AG04450 (cell line): ENCODE measurements at regions not wholly inside any gene's neighbourhood (a gene's known extent, or its start where the extent isn't known, plus 50 kb on each side); places are given as distances from the start of the nearest gene placed in this dataset.

Experiments
- CTCF ChIA-PET: fragments of 300-600, 350-600 bp; formaldehyde crosslinking; extraction: SDS; loops from one replicate; lab custom pipeline; 2022; ENCODE audit warnings: antibody characterized with exemption, inconsistent platforms; lab: Charles Lee
- POLR2A ChIA-PET: fragments of 350-600 bp; formaldehyde crosslinking; extraction: SDS; loops from one replicate; lab custom pipeline; 2021; ENCODE audit warnings: antibody characterized with exemption, inconsistent platforms; lab: Yijun Ruan, JAX
- DNase-seq: peaks from one replicate; pipeline ENCODE4 v3.0.0-alpha.2; 2011; ENCODE audit warnings: low read depth, low spot score
- H3K27ac ChIP-seq: one replicate; pipeline ENCODE4 v1.5.1; 2012; ENCODE audit warnings: low read depth, low read length, control low read depth
- H3K27me3 ChIP-seq: one replicate; pipeline ENCODE4 v1.6.0; 2012; ENCODE audit warnings: low read length; ENCODE audit not compliant: control insufficient read depth, insufficient read depth
- H3K4me3 ChIP-seq: 2 replicates; pipeline ENCODE4 v1.5.1; 2011; ENCODE audit warnings: mild to moderate bottlenecking, low read depth, low read length, control low read depth
- H3K9me3 ChIP-seq: 2 replicates; pipeline ENCODE4 v1.5.1; 2012; ENCODE audit warnings: low read length; ENCODE audit not compliant: control insufficient read depth, insufficient read depth
- CTCF ChIP-seq: IDR thresholded peaks from 2 replicates; pipeline ENCODE4 v1.5.1; 2011; ENCODE audit warnings: low read depth, low read length, control low read depth, inconsistent platforms

DNA sequence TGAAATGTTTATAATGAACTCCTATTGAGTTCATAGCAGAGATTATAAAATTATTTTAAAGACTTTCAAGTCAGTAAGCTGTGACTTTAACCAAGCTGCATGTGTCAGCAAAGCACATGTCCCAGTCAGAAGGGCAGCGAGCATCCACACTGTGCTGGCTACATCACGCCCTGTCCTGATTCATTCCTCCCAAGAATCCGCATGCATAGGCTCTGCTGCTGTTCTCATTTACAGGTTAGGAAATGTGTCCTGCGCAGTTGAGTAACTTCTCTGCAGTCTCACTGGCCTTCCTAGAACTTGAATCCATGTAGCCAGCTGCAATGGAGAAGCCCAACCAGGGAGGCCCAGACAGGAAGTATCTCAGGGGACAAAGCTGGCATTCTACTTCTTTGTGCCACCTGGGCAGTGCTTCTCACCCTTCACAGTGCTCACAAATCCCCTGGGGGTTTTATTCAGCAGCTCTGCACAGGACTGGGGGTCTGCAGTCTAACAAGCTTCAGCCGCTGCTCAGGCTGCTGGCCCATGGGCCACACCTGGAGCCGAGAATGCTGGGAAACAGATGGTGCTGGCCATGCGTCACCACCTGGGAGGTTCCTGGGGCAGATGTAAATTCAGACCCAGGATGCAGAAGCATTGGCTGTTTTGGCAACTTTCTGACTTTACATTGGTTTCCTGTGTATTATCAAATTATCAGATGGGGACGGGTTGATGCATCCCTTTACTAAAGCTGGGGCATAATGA, 192.8 kb upstream of the GDF10 start:
- H3K9me3 ChIP-seq, result peaks cover 8% of the 10 kb centered on the region; the same call in 1 of the 2 replicates
- no peaks in the 10 kb centered on the region for H3K27me3 ChIP-seq
- no peak for TF ChIP-seq CTCF
- no peak for DNase-seq
- ChIA-PET CTCF (interaction anchor here (0.9 kb wide), 1 partner anchor 59 kb away, joined by 3 read pairs; no protein-coding TSS in a partner anchor), POLR2A (no interaction called here)
- no peak overlapping the region for H3K27ac ChIP-seq
- H3K4me3 ChIP-seq, result no peak overlapping the region

- H3K4me3 ChIP-seq, result no peak overlapping the region
- TF ChIP-seq CTCF, result no peak
- no peaks in the 10 kb centered on the region for H3K27me3 ChIP-seq
- no peaks in the 10 kb centered on the region for H3K9me3 ChIP-seq
- DNase-seq, result no peak
- H3K27ac ChIP-seq, result no peak overlapping the region
- ChIA-PET POLR2A (no interaction called here), CTCF (no interaction called here)
These were observed 190.1 kb upstream of the GDF10 start for GRCh38 chr10:47109906-47110305.

- ChIA-PET CTCF (no interaction called here), POLR2A (no interaction called here)
- TF ChIP-seq CTCF, result no peak
These were observed 188.6 kb upstream of the GDF10 start for GRCh38 chr10:47111329-47111862.

DNA sequence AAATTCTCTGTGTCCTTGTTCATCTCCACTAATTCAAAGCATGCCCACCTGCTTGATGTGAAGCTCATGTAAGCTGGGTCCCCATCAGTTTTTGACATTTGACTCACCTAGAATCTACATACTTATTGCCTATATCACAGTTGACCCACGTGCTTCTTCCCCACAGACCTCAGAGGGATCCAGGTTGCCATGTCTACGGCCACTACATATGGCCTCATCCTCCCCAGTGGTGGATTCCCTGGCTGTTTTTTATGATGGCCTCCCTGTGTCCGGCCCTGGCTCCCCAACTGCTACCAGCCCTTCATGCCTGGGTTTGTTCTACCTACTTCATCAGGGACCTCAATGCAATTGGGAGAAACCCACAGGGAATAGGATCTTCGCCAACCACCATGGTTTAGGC, 187.4 kb upstream of the GDF10 start:
- H3K9me3 ChIP-seq, result no peaks in the 10 kb centered on the region
- TF ChIP-seq CTCF, result no peak
- ChIA-PET CTCF (no interaction called here), POLR2A (interaction anchor here (0.7 kb wide), 1 partner anchor 41 kb away, joined by 6 read pairs; no protein-coding TSS in a partner anchor)
- no peaks in the 10 kb centered on the region for H3K27me3 ChIP-seq
- no peak overlapping the region for H3K4me3 ChIP-seq
- no peak overlapping the region for H3K27ac ChIP-seq
- no peak for DNase-seq

More at GRCh38 chr10:47111329-47111862, 188.6 kb upstream of the GDF10 start:
- Histone ChIP-seq H3K9me3 (no peaks in the 10 kb centered on the region), H3K27ac (no peak overlapping the region), H3K27me3 (no peaks in the 10 kb centered on the region), H3K4me3 (no peak overlapping the region)
- DNase-seq, result no peak

DNA sequence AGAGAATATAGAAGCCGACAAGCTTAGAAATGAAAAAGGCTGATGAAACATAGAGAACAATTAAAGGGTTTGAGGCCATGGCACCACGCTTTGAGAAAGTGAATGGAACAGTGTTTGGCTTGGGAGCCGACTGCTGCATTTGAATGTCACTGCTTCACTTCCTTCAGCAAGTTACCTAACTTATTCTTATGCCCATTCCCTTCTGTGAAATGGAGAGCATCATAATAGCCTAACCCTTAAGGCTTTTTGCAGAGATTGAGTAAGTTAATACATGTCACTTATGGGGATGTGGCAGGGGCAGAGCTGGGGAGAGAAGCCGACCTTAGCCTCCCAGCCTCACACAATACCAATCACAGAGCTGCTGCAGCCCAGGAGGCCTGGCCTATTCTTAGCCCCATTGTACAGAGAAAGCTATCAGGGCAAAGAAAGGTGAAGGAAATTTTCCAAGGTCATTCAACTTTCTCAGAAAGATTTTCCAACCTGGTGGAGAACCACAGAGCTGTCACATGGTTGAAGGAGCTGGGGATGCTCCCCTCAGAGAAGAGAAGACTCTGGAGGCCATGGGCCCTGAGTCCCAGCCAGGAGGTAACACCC, 186.0 kb upstream of the GDF10 start:
- no peak for DNase-seq
- no peak overlapping the region for H3K27ac ChIP-seq
- H3K27me3 ChIP-seq, result no peaks in the 10 kb centered on the region
- no peak overlapping the region for H3K4me3 ChIP-seq
- no peak for TF ChIP-seq CTCF
- no peaks in the 10 kb centered on the region for H3K9me3 ChIP-seq
- ChIA-PET POLR2A (no interaction called here), CTCF (no interaction called here)
